HCT116 (cell line): ENCODE measurements at regions not wholly inside any gene's neighbourhood (a gene's known extent, or its start where the extent isn't known, plus 50 kb on each side); places are given as distances from the start of the nearest gene placed in this dataset.

Source experiments
- ATAC-seq: fragments of 200-7000 bp; cut with Tn5 transposase; 2 replicates; pipeline ENCODE4 v1.9.1; 2020; ENCODE audit warnings: mild to moderate bottlenecking, moderate library complexity
- BruUV-seq: library from RNA; stranded (reverse); fragments of 400-500 nt; replicated peaks from 2 replicates; lab custom pipeline; 2021; lab: Mats Ljungman, UMichigan
- CTCF ChIA-PET: fragments of 300-600 bp; sonication (Branson Sonifier 250); formaldehyde crosslinking; loops from one replicate; lab custom pipeline; 2021; ENCODE audit warnings: antibody characterized with exemption; lab: Charles Lee
- POLR2A ChIA-PET: fragments of 300-600, 350-600 bp; sonication (Branson Sonifier 250); formaldehyde crosslinking; loops from one replicate; lab custom pipeline; 2021; ENCODE audit warnings: antibody characterized with exemption; lab: Charles Lee
- RAD21 ChIA-PET, 2 experiments: fragments of 300-600 bp; sonication (Branson Sonifier 250); formaldehyde crosslinking; loops; one replicate each; lab custom pipeline; 2023; ENCODE audit warnings: low total read pairs in 2 of 2; ENCODE audit not compliant: uncharacterized antibody in 2 of 2, unreplicated experiment in 2 of 2, low non-redundant PET in 1 of 2; lab: Charles Lee
- DNase-seq: peaks from one replicate; pipeline ENCODE4 v3.0.0-alpha.2; 2010; ENCODE audit warnings: low read depth, low spot score
- H2AFZ ChIP-seq: fragments of 200-600 bp; shearing (Covaris generic), sonication (generic); 2 replicates; pipeline ENCODE4 v1.6.1; 2017; ENCODE audit warnings: low read depth, mixed run types, mixed read lengths, antibody characterized with exemption, low read length; ENCODE audit not compliant: poor library complexity, severe bottlenecking
- H3K27ac ChIP-seq: 2 replicates; pipeline ENCODE4 v1.5.1; 2012; ENCODE audit warnings: low read depth, low read length
- H3K27me3 ChIP-seq: fragments of 200-600 bp; sonication (generic); 2 replicates; pipeline ENCODE4 v1.6.1; 2016; ENCODE audit warnings: mixed run types, low read length, mixed read lengths; ENCODE audit not compliant: insufficient read depth
- H3K36me3 ChIP-seq, 2 experiments: fragments of 200-500 bp in 1 of 2; fragments of 200-600 bp in 1 of 2; sonication (Bioruptor generic) in 1 of 2; sonication (generic) in 1 of 2; 2 replicates each; pipeline versions ENCODE4 v1.5.1 to v1.6.1; 2014 to 2016; ENCODE audit warnings: low read length in 2 of 2, inconsistent platforms in 1 of 2, mixed read lengths in 1 of 2, mixed run types in 1 of 2; ENCODE audit not compliant: insufficient read depth in 2 of 2, control insufficient read depth in 1 of 2
- H3K4me1 ChIP-seq, 2 experiments: fragments of 200-600 bp in 1 of 2; sonication (generic) in 1 of 2; 2 replicates each; pipeline versions ENCODE4 v1.5.1 to v1.6.1; 2012 to 2017; ENCODE audit warnings: low read length in 2 of 2, inconsistent platforms in 1 of 2, mild to moderate bottlenecking in 1 of 2, mixed read lengths in 1 of 2, mixed run types in 1 of 2, moderate library complexity in 1 of 2; ENCODE audit not compliant: insufficient read depth in 2 of 2, control insufficient read depth in 1 of 2
- H3K4me2 ChIP-seq: fragments of 200-600 bp; sonication (generic); 2 replicates; pipeline ENCODE4 v1.6.1; 2017; ENCODE audit warnings: mixed run types, low read length, mixed read lengths
- H3K4me3 ChIP-seq, 2 experiments: fragments of 200-600 bp in 1 of 2; sonication (generic) in 1 of 2; replicated peaks in 1 of 2; 2 replicates each; pipeline ENCODE4 v1.5.1; 2011 to 2016; ENCODE audit warnings: low read length in 2 of 2, control low read depth in 1 of 2, low read depth in 1 of 2, mild to moderate bottlenecking in 1 of 2, mixed read lengths in 1 of 2, mixed run types in 1 of 2
- H3K79me2 ChIP-seq: fragments of 200-600 bp; sonication (generic); 2 replicates; pipeline ENCODE4 v1.6.1; 2017; ENCODE audit warnings: mild to moderate bottlenecking, mixed run types, low read length, moderate library complexity, mixed read lengths; ENCODE audit not compliant: insufficient read depth
- H3K9ac ChIP-seq: fragments of 200-600 bp; sonication (generic); 2 replicates; pipeline ENCODE4 v1.6.1; 2016; ENCODE audit warnings: low read length, mixed read lengths
- H3K9me2 ChIP-seq: fragments of 200-600 bp; sonication (generic), shearing (Covaris generic); 2 replicates; pipeline ENCODE4 v1.6.1; 2017; ENCODE audit warnings: mixed run types, mild to moderate bottlenecking, moderate library complexity; ENCODE audit not compliant: insufficient read depth
- H3K9me3 ChIP-seq, 2 experiments: fragments of 200-500 bp in 1 of 2; fragments of 200-600 bp in 1 of 2; sonication (Bioruptor generic) in 1 of 2; sonication (generic) in 1 of 2; 2 replicates each; pipeline ENCODE4 v1.6.1; 2014 to 2017; ENCODE audit warnings: low read length in 2 of 2, mixed read lengths in 2 of 2, inconsistent platforms in 1 of 2, low read depth in 1 of 2, mild to moderate bottlenecking in 1 of 2, mixed run types in 1 of 2, moderate library complexity in 1 of 2; ENCODE audit not compliant: control insufficient read depth in 1 of 2, insufficient read depth in 1 of 2
- H4K20me1 ChIP-seq: fragments of 200-600 bp; sonication (generic), shearing (Covaris generic); 2 replicates; pipeline ENCODE4 v1.6.1; 2017; ENCODE audit warnings: mixed run types, mild to moderate bottlenecking, moderate library complexity; ENCODE audit not compliant: insufficient read depth
- ATF3 ChIP-seq: IDR thresholded peaks from 2 replicates; pipeline ENCODE4 v1.6.1; 2012
- CBX3 ChIP-seq: IDR thresholded peaks from 2 replicates; pipeline ENCODE4 v1.6.1; 2012; ENCODE audit warnings: low read depth
- CTCF ChIP-seq, 3 experiments: fragments of 200-600 bp in 1 of 3; sonication (generic) in 1 of 3; IDR thresholded peaks in 2 of 3; conservative IDR thresholded peaks in 1 of 3; 2 replicates each; pipeline ENCODE4 v1.5.1; 2012 to 2017; ENCODE audit warnings: low read depth in 2 of 3, low read length in 2 of 3, antibody characterized with exemption in 1 of 3, borderline replicate concordance in 1 of 3, control low read depth in 1 of 3, mild to moderate bottlenecking in 1 of 3, mixed read lengths in 1 of 3, mixed run types in 1 of 3, moderate library complexity in 1 of 3; ENCODE audit not compliant: insufficient read depth in 1 of 3
- EZH2 ChIP-seq: fragments of 200-600 bp; sonication (generic); IDR thresholded peaks from 2 replicates; pipeline ENCODE4 v1.6.1; 2017; ENCODE audit warnings: antibody characterized with exemption, mixed run types
- FOSL1 ChIP-seq: IDR thresholded peaks from 2 replicates; pipeline ENCODE4 v1.6.1; 2012; ENCODE audit warnings: low read depth
- MAX ChIP-seq: IDR thresholded peaks from 2 replicates; pipeline ENCODE4 v1.6.1; 2012
- POLR2AphosphoS5 ChIP-seq: IDR thresholded peaks from 2 replicates; pipeline ENCODE4 v1.6.1; 2011; ENCODE audit warnings: mild to moderate bottlenecking, low read depth, low read length, moderate library complexity
- REST ChIP-seq: IDR thresholded peaks from 2 replicates; pipeline ENCODE4 v1.6.1; 2012; ENCODE audit warnings: low read depth
- SP1 ChIP-seq: IDR thresholded peaks from 2 replicates; pipeline ENCODE4 v1.6.1; 2012; ENCODE audit warnings: low read depth
- ZFX ChIP-seq: fragments of 450-650 bp; IDR thresholded peaks from 2 replicates; pipeline ENCODE4 v1.6.1; 2017
- intact Hi-C: fragments of 100-400 bp; cut with micrococcal nuclease; formaldehyde crosslinking; loops from 2 replicates; pipeline ENCODE4 v1.10.0; 2022

DNA sequence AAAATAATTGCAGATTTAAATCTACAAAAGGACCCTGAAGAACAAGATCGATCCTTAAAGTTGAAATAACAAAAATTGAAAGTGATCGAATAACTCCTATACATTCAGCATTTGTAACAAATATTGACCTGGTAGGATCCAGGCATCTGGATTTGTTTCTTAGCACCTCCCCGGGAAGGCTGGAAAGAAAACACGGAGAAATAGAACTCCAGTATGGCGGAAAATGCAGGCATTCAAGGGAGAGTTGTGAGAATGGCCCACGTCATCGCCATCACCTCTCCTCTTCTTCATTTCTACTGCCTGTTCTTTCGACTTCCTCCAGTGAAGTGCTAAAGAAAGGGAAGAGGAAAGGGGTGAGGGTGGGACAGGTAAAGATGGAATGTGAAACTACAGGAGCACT, 242.3 kb upstream of the TFAP2D start:
- H3K79me2 ChIP-seq = no peaks in the 10 kb centered on the region
- H3K9me3 ChIP-seq = peaks cover 7 to 11% of the 10 kb centered on the region in 2 experiments; a peak in 2 of 4 replicates
- ATAC-seq (no peak), DNase-seq (no peak)
- H3K27me3 ChIP-seq = no peaks in the 10 kb centered on the region
- intact Hi-C loops = no loop called here
- no peak overlapping the region for H3K9ac ChIP-seq
- ChIA-PET CTCF (no interaction called here), RAD21 (no interaction called here), POLR2A (no interaction called here)
- no peaks in the 10 kb centered on the region for H3K36me3 ChIP-seq
- H2AFZ ChIP-seq = no peak overlapping the region
- no peak overlapping the region for H3K4me2 ChIP-seq
- H4K20me1 ChIP-seq = no peaks in the 10 kb centered on the region
- no peak for TF ChIP-seq CBX3
- no peaks in the 10 kb centered on the region for H3K9me2 ChIP-seq
- no TSS peak for BruUV-seq
- no peaks in the 10 kb centered on the region for H3K4me1 ChIP-seq
- H3K4me3 ChIP-seq = no peak overlapping the region
- H3K27ac ChIP-seq = no peak overlapping the region

- Histone ChIP-seq H3K4me1 (no peaks in the 10 kb centered on the region), H3K4me3 (no peak overlapping the region), H3K9me3 (peaks cover 10 to 19% of the 10 kb centered on the region in 2 experiments; a peak in 2 of 4 replicates), H3K9me2 (no peaks in the 10 kb centered on the region), H3K4me2 (no peak overlapping the region), H2AFZ (no peak overlapping the region), H4K20me1 (no peaks in the 10 kb centered on the region), H3K79me2 (no peaks in the 10 kb centered on the region), H3K36me3 (no peaks in the 10 kb centered on the region), H3K27me3 (no peaks in the 10 kb centered on the region), H3K9ac (no peak overlapping the region), H3K27ac (no peak overlapping the region)
- DNase-seq = no peak
- ChIA-PET POLR2A (no interaction called here), CTCF (no interaction called here), RAD21 (no interaction called here)
- ATAC-seq = no peak
- TF ChIP-seq ZFX (no peak), MAX (no peak), REST (no peak), POLR2AphosphoS5 (no peak), FOSL1 (no peak), EZH2 (no peak), CTCF (IDR thresholded peaks at IDR 0.05 in 2 of 3, conservative IDR thresholded peaks at IDR 0.05 in 1 of 3; ENCODE audit: borderline replicate concordance in 1 of 3, insufficient read depth in 1 of 3, low read depth in 2 of 3, low read length in 2 of 3) (no peak), ATF3 (no peak), SP1 (no peak)
- intact Hi-C loops = no loop called here
- BruUV-seq = no TSS peak
Measured at GRCh38 chr6:50510361-50510760, 203.0 kb upstream of the TFAP2D start.
